ENCODE measurements at regions not wholly inside any gene's neighbourhood (a gene's known extent, or its start where the extent isn't known, plus 50 kb on each side); places are given as distances from the start of the nearest gene placed in this dataset.

DNA sequence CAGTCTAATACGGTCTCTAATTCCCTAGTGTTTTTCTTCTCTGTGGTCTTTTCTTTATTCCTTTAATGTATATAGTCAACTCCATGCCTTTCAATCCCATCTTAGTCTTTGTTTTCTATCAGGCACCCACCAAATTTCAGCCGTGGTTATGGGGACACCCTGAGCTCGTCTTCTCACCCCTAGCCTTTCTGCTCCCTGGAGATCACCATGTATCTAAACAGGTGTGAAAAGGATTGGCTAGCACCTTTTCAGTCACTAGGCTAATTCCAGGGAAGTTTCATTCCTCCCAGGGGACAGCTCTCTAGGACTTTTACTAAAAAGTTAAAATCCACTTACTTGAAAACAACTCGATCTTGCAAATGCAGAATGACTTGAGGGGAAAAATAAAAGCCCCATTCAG, 291.3 kb downstream of the ETNK1 start:
- DNase-seq = no peak

DNA sequence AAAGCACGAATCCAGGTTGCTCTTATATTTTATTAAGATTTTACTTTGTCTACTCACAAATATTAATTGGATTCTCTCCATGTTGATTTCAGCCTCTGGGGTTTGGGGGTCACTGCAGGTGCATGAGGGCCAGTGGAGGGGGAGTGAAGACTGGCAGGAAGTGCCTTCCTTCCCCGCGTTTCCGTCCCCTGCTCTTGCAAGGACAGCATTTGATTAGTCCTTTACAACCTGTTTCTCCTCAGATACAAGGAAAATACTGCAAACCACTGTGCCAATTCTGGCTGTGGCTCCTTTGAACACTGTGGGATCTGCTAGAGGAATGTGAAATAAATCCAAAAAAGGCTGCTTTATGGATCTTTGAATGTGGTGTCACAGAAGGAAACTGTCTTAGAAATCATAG, 291.8 kb downstream of the ETNK1 start:
- no peak for DNase-seq

DNA sequence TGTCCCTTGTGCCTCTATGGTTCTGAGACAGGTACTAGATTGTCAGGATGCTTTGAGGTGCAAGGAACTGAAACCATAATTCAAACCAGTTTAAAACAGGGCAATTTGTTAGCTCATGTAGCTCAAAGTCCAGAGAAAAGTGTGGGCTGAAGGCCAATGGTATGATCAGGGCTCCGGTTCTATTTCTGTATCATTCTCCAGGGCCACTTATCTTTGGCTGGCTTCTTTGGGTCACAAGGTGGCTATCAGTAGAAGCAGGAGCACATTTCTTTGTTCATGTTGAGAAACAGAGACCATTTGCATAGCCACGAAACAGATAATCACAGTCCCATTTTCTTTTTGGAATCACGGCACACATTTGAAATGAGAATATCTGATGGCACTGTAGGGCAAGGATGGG, 294.9 kb downstream of the ETNK1 start:
- DNase-seq = no peak

DNA sequence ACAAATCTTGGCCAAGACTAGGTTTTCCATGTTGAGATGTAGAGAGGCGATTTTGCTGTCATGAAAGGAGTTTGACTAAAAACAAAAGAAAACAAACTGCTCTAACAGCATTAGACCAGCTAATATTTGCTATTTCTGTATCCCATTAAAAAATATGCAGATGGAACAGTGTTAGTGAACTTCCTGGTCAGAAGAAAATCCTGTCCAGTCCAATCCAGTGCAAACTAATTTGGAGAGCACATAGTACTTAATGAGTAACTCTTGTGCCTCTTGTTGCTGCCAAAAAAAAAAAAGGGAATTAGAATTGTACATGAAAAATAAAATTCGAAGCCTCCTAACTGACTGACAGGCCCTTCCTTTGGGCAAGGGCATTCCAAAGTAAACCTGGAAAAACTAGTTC, 298.8 kb downstream of the ETNK1 start:
- no peak for DNase-seq

DNA sequence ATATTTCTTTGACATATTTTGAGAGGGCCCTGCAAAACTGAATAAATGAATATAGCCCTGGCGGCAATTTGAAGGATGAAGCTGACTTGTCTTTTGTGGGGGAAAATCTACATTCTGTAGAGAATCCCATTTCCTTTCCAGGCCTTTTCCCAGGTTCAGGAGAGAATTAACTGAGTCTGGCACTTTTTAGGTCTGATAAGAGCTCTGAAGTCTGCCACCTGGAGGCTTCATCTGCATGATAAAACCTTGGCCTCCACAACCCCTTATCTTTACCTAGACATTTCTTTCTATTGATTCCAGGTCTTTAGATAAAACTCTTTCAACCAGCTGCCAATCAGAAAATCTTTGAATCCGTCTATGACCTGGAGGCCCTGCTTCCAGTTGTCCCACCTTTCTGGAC, 299.4 kb downstream of the ETNK1 start:
- no peak for DNase-seq

GRCh38 chr12:22925623-22926022, 300.7 kb downstream of the ETNK1 start:
- no peak for DNase-seq

DNA sequence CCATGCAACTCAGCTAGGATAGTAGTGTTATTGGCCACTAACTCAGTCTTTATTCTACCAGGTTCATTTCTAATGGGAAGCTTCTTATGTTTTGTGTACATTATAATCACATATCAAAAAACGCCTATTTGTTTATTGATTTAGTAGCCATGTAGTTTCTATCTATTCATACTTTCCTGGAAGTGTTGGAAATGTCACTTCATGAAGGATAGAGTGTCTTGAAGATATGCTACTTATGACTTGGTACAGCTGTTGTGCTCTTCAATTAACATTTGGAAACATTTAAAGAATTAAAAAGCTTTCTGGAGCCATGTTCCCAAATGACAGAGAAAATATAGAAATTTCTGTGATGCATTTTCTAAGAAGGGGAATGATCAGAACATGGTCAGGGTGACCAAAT, 307.5 kb downstream of the ETNK1 start:
- DNase-seq = no peak

- no peak for DNase-seq
Measured at GRCh38 chr12:22935090-22935489, 310.1 kb downstream of the ETNK1 start.

GRCh38 chr12:22935501-22935900, 310.5 kb downstream of the ETNK1 start:
- DNase-seq = no peak

GRCh38 chr12:22938323-22938722, 313.4 kb downstream of the ETNK1 start:
- no peak for DNase-seq

DNA sequence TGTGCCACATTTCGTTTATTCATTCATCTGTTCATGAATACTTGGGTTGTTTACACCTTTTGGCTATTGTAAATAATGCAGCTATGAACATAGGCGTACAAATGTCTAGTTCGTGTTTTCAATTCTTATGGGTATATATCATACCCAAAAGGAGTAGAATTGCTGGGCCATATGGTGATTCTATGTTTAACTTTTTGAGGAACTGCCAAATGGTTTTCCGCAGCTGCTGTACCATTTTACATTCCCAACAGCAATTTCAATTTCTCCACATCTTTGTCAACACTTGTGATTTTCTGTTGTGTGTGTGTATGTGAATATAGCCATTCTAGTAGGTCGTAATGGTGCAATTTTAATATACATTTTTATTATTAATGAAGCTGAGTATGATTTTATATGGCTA, 326.2 kb downstream of the ETNK1 start:
- DNase-seq = no peak

- no peak for DNase-seq
Measured at GRCh38 chr12:22956690-22957089, 331.7 kb downstream of the ETNK1 start.

GRCh38 chr12:22967171-22967570, 342.2 kb downstream of the ETNK1 start:
- DNase-seq = no peak

DNA sequence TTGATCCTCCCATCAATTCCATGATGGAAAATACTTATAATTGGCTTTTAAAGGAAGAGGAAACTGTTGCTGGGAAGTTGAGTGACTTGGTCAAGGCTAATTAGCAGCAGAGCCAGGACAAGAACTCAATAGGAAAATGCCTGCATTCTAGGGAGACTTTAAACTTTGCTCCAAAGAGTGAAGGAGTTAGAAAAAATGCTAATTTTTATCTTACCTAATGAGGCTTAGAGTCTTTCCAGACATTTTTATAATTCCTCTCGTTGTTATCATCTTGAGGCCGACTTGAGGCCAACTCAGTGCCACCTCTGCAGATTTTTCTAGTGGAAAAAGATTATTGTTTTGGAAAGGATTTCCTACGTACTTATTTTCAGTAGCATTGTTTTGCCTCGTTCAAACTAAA, 344.6 kb downstream of the ETNK1 start:
- no peak for DNase-seq

DNA sequence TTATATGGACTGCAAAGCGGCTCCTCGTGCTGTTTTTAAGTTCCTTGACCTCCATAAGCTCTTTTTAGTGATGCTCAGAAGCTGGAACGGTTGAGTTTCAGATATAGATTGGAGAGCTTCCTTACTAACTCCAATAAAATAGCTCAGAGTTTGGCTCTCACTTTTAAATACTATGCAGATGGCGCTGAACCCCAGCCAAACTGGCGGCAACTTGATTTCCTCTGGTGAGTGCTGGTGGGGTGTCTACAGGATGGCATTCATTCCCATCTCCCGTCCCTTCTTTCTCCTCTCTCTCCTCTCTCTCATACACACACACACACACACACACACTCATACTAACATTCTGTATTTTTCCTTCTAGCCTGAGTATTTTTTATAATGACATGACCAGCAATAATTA, 346.3 kb downstream of the ETNK1 start:
- no peak for DNase-seq

GRCh38 chr12:22971701-22972191, 346.8 kb downstream of the ETNK1 start:
- DNase-seq = no peak

GRCh38 chr12:22974865-22975264, 349.9 kb downstream of the ETNK1 start:
- DNase-seq = no peak

DNA sequence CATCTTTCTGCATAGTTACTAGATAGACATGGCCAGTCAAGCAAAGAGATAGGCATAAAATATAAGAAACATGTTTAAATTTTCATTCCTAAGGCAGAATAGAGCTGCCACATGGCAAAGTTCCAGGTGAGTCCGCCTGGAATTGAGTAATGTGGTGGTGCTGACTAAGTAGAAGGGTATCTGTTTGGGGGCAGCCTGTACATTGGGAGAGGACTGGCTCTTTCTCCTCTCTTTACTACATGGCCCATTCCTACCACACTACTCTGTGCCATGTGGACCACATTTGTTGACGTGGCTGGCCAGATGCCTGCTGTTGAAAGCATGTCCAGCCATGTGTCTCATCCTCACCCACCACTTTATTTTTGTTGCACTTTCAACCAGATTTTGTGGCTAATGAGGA, 354.0 kb downstream of the ETNK1 start:
- no peak for DNase-seq

DNA sequence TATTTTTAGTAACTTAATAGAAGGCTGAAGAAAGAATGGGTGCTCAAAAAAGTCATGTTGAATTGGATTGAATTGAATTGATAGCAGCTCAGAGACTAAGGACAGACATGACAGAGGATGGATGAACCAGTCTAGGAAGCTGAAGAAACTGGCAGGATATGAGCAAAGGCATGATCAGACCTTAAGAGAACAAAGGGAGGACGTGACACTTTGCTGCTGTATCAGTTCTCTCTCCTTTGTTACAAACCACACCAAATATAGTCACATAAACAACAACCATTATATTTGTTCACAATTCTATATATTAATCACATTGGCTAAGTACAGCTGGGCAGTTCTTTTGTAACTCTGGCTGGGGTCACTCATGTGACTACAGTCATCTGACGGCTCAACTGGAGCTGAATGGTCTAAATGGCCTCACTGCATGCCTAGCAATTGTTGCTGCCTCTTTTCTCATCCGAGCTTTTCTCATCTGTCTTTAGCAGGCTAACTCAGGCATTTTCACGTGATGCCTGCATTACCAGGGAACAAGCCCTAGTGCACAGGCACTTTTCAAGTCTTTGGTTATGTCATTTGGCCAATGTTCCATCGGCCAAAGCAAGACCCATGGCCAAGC, 355.0 kb downstream of the ETNK1 start:
- DNase-seq = no peak

DNA sequence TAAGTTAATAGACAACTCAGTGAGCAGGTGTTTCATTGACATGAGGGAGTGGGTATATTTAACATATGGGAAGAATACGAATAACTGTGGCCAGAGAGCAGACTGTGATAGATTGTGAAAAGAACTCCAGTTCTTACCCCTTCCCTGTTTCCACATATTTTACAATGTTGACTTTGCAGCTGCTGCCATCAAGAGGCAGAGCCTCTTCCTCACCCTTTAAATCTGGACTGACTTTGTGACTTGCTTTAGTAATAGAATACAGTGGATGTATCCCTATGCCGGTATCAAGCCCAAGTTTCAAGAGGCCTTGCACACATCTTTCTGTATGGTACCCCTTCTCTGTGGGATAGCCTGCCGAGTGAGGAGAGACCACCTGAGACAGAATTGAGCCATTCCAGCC, 356.7 kb downstream of the ETNK1 start:
- DNase-seq = no peak

DNA sequence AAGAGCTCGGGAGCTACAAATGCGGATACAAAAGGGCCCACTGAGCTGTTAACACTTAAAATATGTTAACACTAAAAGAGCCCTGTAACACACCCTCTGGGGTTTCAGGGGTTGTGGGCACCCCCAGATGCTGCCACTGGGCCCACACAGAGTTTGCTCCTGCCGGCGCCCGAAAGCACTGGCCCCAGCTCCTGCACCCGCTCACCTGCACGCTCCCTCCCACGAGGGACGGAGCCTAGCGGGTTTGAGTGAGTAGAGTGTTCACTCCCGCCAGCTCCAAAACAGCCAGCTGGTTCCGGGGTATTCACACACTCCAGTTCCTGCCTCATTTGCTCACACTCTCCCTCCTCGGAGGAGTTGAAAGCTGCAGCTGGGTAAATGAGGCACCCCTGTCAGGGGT, 357.7 kb downstream of the ETNK1 start:
- DNase-seq = no peak

DNA sequence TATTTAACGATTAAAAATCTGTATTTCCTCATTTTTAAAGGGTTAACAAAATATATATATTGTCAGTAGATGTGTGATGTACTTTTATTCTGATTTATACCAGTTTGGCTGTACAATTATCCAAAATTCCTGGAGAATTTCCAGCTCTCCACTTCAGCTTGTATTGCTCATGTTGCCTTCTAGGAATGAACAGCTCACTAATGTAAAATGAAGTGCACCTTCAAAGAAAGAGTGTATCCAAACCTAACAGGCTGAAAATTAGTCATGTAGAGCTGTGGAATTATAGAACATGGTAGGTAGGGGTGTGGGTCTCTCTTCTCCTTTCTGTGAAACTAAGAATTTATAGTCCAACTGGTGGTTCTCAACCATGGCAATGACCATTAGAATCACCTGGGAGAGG, 362.0 kb downstream of the ETNK1 start:
- DNase-seq = no peak

GRCh38 chr12:22990501-22990900, 365.5 kb downstream of the ETNK1 start:
- no peak for DNase-seq

GRCh38 chr12:22991250-22991844, 366.4 kb downstream of the ETNK1 start:
- DNase-seq = no peak

DNA sequence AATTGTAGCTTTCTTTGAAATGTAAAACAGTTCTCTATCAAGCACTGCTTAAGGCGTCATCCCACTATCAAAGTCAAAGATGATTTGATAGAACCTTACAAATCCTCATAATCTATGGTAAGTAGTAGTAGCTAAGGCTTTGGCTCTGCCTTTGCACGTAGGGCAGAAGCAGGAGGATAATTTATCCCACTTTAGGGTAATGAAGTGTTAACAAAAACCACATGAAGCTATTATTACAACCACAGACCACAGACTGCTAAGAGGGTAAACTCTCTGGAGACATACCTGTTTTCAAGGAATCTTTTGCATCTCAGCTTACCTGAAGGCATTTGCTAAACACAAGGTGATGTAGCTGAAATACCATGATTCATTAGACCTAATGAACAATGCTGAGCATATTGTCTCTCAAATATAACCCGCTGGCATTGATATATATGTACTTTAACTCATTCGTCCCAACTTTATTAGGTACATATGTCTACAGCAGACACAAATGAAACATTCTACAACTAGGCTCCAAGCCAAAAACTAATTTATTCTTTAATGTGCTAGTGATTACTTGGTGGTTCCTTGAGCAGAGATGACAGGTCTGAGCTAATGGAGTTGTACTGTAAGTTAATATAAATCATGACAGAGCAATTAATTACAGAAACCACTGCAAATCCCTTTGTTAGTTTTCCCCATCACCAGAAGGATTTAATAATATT, 368.8 kb downstream of the ETNK1 start:
- no peak for DNase-seq
